ENCODE measurements at regions not wholly inside any gene's neighbourhood (a gene's known extent, or its start where the extent isn't known, plus 50 kb on each side); places are given as distances from the start of the nearest gene placed in this dataset.

DNA sequence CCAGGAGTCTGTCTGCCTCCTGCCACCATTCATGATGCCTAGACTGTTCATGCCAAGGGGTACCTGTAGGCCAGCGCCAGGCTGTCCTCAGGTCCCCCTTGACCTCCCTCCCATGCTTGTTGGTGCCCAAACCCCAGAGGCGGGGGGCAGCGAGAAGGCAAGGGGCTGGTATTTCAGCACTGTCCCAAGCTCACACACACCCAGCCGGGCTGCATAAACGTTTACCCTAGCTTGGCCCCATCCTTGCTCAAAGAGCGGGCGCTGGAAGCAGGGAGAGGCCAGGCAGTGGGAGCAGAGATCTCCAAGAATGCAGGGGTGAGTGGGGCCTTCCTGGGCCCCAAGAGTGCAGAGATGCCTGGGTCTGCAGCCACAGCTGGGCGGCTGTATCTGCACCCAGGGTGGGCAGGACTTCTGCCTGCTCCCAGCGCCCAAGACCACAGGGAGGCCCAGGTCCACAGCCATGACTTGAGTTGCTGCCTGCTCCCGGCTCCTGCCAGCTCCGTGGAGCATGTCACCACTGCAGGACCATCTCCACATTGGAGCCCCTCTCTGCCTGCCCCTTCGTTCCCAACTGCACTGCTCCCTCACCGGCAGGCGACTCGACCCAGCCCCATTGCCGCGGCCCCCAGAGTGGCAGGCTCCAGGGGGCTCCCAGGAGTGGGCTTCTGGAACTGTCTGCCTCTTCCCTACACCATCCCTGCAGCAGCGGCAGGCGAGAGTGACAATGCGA lies 616.6 kb downstream of the METTL4 start:
- TF ChIP-seq, protein P1, sequence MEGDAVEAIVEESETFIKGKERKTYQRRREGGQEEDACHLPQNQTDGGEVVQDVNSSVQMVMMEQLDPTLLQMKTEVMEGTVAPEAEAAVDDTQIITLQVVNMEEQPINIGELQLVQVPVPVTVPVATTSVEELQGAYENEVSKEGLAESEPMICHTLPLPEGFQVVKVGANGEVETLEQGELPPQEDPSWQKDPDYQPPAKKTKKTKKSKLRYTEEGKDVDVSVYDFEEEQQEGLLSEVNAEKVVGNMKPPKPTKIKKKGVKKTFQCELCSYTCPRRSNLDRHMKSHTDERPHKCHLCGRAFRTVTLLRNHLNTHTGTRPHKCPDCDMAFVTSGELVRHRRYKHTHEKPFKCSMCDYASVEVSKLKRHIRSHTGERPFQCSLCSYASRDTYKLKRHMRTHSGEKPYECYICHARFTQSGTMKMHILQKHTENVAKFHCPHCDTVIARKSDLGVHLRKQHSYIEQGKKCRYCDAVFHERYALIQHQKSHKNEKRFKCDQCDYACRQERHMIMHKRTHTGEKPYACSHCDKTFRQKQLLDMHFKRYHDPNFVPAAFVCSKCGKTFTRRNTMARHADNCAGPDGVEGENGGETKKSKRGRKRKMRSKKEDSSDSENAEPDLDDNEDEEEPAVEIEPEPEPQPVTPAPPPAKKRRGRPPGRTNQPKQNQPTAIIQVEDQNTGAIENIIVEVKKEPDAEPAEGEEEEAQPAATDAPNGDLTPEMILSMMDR (IDR thresholded peaks at IDR 0.05; ENCODE audit: low read depth, low read length): no peak
- H3K4me3 ChIP-seq (ENCODE audit: low read depth, low read length): no peak overlapping the region

GRCh38 chr18:1958798-1959197 lies 612.5 kb downstream of the METTL4 start:
- no peak overlapping the region for H3K4me3 ChIP-seq (ENCODE audit: low read depth, low read length)
- TF ChIP-seq, protein P1 (IDR thresholded peaks at IDR 0.05; ENCODE audit: low read depth, low read length): no peak

DNA sequence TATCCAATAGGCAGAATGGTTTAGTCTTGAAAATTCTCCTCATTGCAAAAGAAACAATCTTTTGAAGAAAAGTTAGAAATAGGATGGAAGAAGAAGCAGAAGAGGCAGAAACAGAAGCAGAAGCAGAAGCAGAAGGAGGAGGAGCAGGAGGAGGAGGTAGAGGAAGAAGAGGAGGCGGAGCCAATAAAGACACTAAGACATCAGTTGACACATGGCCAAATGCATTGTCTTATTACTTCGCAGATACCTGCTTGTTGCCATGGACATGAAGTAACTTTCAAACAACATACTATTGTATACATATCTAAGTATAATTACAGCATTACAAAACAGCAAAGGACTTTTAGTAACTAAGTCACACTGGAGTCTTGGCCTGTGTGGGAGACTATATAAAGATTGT lies 606.3 kb downstream of the METTL4 start:
- TF ChIP-seq, protein P1 (IDR thresholded peaks at IDR 0.05; ENCODE audit: low read depth, low read length): no peak
- no peak overlapping the region for H3K4me3 ChIP-seq (ENCODE audit: low read depth, low read length)

- TF ChIP-seq, protein P1 (IDR thresholded peaks at IDR 0.05; ENCODE audit: low read depth, low read length): no peak
- H3K4me3 ChIP-seq (ENCODE audit: low read depth, low read length): no peak overlapping the region
Observed at GRCh38 chr18:1965541-1965940, 605.8 kb downstream of the METTL4 start.

DNA sequence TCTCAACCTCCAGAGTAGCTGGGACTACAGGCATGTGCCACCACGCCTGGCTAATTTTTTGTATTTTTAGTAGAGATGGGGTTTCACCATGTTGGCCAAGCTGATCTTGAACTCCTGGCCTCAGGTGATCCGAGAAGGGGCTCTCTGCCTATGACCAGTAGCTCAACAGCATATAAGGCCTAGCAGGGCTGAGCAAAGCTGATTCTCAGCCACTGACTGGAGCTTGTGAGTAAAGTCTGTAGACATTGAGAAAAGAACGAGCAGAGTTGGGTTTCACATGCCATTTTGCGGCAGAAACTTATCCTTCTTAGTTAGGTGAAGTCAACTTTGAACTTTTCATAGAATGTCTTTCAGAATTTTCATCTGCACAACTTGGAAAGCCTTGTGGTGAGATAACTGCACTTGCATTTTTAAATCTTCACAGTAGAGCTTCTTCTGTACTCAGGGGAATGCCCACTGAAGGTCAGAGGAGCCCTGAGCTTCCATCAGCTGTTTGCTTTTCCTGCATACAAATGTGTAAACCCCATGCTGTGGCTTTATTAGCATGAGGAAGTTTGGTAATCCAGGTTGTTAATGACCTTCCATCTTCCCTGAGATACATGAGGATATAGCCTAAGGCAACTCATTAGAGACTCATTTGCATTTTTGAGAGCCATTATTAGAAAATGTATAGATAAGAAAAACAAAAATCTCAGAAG lies 602.4 kb downstream of the METTL4 start:
- TF ChIP-seq, protein P1 (IDR thresholded peaks at IDR 0.05; ENCODE audit: low read depth, low read length): no peak
- H3K4me3 ChIP-seq (ENCODE audit: low read depth, low read length): no peak overlapping the region

DNA sequence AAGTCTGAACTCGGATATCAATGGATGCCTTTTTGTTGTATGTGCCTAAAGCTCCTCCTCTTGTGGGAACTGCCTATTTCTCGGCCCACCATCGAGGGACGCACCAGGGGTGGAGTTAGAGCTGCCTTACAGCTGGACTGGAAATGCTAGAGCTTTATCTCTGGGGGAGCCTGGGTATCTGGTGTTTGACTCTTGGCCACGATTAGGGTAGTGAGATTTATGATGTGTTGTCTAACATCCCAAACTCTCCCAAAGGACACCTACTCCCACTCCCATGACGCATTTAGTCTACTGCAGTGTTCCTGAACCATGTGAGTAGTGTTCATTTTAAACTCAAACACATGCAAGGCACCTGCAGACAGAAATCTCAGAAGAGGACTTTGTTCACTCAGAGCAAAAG lies 594.8 kb downstream of the METTL4 start:
- H3K4me3 ChIP-seq (ENCODE audit: low read depth, low read length): no peak overlapping the region

DNA sequence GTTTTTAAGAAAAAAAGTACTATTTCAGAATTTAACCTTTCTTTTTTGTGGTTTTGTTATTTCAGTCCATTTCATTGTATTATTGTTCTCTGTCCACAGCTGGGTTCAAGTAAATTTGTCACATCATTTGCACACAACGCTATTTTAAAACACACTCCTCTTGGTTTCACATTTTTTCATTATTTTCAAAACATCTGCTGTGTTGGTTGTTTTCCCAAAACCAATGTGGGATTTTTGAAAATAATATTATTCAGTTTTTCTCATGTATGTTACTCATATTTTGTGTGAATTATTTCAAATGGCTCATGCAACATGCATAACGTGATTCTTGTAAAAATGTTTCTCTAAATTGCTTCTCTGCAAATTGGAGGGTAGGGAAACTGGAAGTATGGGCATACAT lies 589.2 kb downstream of the METTL4 start:
- no peak overlapping the region for H3K4me3 ChIP-seq (ENCODE audit: low read depth, low read length)
- TF ChIP-seq, protein P1 (IDR thresholded peaks at IDR 0.05; ENCODE audit: low read depth, low read length): no peak

More for the DNA sequence above, 594.8 kb downstream of the METTL4 start:
- TF ChIP-seq, protein P1 (IDR thresholded peaks at IDR 0.05; ENCODE audit: low read depth, low read length): no peak

Measured in WI38 (cell line).